GM21717 (cell line): ENCODE measurements at regions not wholly inside any gene's neighbourhood (a gene's known extent, or its start where the extent isn't known, plus 50 kb on each side); places are given as distances from the start of the nearest gene placed in this dataset.
A peak's percentile ranks its signal among the peaks of the same experiment; 100 is the strongest.

ENCODE experiments used
- ATAC-seq: cut with Tn5 transposase; IDR thresholded peaks from one replicate; pipeline ENCODE4 v1.9.1; 2021; ENCODE audit warnings: mild to moderate bottlenecking, moderate library complexity; ENCODE audit not compliant: unreplicated experiment

DNA sequence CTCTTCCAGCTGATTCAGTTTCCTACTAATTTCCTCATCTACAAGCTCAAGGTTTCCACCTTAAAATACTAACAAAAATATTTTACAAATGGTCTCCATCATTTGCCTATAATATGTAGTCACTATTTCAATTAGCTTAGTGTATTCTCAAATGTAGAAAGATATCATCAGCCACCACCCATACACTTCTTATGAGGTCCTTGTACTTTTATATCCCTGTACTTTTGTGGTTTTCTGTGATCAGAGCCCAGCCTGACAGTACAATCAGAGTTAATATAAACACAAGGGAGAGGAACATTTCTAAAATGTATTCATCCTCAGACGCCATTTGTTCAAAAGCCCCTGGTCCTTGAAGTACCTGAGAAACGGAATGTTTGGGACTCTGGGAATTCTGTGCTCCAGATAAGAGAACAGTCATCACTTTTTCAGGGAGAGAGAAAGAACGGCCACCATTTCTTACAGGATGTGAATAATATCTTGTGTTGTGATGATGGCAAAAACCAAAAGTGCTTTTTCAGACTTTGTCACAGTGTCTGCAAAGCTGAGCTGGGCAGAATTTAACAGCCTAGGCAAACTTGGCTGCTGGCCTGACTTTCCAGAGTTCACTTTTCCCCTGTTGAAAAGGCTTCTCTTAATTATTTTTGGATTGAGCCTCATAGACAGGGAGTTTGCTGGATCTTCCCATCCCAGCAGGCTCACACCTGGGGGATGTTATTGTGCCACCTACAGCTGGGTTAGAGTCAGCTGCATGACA, 361.7 kb upstream of the ACVR2A start:
- no peak for ATAC-seq

DNA sequence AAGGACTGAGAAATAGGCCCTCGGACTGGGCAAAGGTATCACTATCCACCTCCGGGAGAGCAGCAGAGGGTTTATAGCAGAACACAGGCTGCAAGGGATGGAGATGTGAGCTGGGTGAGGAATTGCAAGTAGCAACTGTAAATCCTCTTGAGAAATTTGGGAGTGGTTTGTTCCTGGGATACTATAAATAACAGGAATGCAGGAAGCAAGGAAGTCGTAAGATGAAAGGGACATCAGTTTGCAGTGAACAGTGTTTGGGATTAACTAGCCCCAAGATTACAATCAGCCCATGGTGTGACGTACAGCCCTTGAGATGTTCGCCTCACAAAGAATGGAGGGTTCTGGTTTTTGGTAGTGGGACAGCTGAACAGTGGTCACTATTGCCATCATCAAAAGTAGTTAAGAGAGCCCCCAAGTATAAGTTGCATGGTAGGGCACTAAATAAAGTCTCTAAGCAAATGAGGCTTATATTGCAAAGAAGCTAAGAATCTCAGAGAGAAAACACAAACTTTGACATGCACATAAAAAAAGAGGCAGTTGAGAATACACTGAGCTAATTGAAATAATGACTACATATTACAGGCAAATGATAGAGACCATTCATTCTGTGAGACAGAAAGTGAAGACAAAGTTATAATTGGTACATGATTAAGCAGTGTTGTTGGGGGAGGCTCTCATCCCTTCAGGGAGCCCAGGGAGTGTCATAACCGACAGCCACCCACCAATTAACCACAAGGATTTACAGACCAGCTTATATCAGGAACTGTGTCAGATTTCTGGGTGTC, 362.5 kb upstream of the ACVR2A start:
- no peak for ATAC-seq

DNA sequence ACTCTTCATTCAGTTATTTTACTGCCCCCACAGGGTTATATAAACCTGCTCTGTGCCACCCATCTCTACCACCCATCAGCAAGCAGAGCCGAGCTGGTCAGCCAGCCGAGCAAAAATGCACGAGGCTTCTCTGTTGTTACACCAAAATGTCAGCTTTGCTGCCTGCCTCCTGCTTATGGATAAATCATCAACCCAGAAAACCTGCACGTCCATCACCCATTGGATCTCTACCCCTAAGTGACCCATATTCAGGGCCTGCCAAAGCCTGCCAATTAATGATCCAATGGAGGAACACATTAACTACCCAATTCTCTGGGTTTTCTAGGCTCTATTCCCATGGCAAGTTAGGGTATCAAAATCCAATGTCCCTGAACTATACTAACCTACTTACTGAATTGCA, 365.5 kb upstream of the ACVR2A start:
- ATAC-seq, result no peak

DNA sequence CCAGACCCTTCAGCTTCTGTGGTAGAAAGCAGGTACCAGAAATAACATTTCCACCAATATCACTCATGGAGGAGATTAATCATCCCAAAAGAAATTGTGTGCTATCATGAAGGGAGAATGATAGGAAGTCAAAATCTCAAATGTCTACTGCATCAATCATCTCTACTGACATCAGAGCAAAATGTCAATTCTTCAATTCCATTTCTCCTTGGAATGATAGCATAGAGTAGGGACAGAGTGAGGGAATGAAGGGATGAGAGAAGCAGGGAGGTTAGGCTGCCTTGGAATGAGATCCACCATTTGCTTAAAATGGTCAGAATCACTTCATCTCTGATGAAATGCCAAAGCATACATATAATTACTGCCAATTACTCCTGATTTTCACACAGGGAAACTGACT, 371.8 kb upstream of the ACVR2A start:
- ATAC-seq, result no peak

DNA sequence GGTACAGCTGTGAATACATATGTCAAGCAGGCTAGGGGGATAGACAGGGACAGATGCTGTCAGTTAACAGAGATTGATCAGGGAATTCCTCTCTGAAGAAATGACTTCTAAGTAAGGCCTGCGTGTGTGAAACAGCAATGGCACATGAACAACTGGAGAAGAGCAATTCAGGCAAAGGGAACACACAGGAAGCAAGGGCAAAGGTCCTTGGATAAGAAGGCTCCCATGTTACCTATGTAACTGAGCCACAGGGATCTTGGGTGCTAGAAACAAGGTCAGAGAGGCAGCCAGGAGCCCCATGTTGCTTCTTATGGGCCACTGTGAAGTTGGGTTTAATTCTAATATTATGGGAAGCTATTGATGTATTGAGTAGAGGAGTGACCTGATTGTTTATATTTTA, 373.7 kb upstream of the ACVR2A start:
- no peak for ATAC-seq

DNA sequence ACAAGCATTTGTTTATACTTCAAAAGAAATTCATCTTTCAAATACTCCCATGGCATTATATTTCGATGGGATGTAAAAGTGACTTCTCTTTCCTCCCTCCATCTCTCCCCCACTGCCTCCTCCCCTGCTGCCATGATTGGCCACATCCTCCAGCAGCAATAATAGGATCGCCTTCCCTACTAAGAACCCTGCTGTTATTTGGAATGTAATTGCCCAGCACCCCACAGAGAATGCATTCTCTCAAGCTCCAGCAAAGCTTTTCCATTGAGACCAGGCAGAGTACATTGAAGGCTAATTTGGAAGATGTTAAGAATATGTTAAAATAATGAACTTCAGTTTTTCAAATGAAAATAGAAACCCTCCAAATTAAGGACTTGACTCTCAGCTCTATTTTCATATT, 375.4 kb upstream of the ACVR2A start:
- ATAC-seq, result no peak

DNA sequence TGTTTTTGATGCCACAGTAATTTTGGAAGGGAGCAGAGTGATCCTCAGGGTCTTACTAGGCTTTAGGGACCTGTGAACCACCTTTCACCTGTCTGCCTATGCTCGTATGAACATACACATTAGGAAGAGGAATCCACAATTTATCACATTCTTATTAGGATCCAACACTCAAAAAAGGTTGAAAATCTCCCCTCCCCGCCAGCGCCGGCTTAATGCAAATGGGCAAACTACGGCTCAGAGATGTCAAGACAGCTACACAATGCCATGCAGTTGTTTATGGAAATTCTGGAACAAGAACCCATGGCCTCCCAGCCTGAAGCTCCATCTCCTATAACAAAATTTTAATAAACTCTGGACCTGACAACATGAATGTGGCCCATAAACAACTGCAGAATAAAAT, 375.9 kb upstream of the ACVR2A start:
- ATAC-seq, result no peak

DNA sequence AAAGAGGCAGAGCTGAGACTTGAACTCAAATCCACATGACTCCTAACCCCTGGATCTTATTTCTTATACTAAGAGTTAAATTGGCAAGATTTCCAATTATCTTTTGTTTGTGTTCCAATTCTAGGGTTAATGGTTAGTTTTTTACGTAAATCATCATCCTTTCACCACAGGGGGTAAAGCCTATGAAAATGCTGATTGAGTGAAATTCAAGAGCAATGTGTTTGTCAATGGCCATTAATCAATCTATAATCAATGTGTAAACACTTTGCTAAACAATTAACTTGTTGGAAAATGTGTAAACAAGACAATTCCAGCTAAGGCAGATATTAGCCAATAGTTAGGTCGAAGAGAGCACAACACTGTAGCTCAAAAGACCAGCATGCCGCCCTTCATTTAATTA, 376.5 kb upstream of the ACVR2A start:
- no peak for ATAC-seq

DNA sequence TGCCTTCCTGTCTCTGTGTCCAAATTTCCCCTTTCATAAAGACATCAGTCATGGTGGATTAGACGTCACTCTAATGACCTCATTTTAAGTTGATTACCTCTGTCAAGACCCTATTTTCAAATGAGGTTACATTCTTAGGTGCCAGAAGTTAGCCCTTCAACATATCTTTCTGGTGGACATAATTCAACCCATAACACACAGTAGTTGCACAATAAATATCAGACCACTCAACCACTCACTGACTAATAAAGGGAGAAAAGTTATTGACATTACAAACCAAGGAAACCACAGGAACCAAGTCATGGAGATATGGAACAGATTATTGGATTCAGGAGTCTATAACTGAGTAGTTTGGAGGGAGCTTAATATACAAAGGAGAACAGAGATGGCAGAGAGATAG, 377.4 kb upstream of the ACVR2A start:
- no peak for ATAC-seq

DNA sequence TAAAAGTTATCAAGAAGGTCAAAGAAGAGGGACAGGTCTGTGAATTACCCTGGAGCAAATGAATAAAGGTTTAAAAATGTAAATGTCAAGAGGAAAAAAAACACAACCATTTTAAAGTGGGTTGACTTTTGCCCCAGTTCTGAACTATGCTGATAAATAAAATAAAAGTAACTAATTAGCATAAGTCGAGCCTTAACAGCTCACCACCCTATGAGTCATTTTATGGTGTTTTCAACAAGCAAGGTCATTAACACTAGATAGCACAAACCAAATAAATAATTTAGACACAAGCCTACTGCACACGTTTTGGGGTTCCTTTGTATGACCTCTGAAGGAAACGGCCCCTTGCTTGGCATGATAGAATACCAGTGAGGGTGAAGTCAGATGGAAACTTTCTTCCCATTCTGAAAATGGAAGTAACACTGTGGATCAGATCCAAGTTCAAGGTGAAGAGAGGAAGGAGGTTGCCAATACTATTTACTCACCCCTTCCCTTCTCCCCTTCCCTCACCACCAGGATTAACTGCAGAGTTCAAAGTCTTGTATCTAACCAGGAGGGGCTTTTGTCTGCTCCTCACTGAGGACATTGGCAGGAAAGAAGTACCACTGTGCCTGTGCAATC, 380.0 kb upstream of the ACVR2A start:
- no peak for ATAC-seq

DNA sequence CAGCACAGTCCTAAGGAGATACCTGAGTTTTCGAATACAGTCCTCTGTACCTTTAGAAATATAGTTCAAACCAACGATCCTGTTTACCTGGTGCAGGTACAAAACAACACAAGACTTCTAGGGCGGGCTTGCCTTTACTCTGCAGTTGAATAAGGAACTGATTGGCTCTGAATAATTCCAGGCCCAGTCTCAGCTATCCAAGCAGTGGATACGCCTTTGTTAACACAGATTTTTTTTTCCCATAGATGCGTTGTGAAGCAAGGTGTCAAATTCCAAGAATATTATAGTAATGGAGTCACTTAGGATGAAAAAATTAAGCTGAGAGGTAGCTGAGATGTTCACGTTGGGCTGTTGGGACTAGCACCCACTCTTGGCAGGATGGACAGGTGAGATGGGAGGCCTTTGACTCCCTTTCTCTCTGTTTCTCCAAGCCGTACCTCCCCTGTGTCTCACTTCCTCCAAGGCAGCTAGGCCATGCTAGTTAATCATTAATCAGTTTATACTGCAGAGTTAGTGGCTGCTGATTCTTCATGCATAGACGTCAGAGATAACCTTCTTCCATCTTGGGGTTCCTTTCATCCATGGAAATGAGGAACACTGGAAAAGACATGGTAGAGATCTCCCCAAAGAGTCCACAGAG, 380.8 kb upstream of the ACVR2A start:
- peak; percentile 73 for ATAC-seq

DNA sequence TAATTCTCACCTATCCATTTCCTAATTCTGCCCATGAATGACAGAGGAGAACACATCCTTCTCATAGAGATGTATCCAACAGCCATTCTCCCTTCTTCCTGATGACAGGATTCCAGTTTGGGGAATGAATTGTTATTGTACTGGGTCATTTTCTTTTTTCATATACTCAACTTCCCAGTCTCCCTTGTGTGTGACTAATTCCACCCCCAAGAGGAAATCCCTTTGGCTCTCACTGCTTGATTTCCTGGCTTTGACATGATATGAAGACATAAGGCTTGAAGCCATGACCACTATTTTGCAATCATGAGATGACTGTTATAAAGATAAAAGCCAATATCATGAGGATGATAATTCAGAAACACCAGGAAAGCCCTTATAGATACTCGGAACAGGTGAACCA, 384.7 kb upstream of the ACVR2A start:
- ATAC-seq, result no peak

DNA sequence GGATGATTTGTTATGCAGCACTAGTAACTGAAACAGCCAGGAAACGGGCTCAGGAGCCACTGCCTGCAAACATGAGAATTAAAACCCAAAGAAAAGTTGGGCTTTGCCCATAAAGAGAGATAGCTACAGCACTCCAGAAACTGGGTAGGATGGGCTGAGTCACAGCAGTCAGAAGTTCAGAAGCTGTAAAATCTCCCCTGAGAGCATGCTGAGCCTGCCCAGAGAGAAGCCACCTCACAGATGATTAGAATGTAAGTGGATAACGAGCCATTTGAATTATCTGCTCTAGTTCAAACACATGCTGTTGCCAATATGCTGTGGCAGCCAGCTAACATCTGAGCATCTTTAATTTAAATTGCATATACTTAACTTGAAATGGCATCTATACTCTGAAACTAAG, 388.1 kb upstream of the ACVR2A start:
- no peak for ATAC-seq

DNA sequence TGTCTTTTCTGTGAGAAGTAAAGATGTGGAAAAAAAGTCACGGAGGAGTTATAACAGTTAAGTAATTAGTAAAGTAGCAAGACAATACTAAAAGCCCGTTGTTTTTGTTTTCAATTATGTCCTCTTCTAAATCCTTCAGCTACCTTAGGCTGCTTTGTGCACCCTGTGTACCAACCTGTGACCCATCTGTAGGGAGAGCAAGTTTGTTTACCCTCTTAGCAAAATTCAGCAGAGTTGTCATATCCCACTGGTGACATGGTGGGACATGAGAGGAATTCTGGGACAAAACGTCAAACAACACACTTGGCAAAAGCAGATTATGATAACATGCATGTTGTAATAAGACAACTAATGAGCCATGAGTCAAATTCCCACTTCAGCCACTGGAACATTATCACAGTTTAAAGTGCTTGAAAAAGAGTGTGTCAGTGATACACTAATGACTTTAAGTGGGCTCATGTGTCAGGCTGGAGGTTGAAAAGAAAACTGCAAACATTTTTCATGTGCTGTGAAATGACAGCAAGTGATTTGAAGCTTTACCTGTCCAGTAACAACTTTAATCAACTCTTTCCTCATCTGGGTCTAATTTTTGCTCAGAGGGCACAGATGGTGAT, 392.8 kb upstream of the ACVR2A start:
- no peak for ATAC-seq

DNA sequence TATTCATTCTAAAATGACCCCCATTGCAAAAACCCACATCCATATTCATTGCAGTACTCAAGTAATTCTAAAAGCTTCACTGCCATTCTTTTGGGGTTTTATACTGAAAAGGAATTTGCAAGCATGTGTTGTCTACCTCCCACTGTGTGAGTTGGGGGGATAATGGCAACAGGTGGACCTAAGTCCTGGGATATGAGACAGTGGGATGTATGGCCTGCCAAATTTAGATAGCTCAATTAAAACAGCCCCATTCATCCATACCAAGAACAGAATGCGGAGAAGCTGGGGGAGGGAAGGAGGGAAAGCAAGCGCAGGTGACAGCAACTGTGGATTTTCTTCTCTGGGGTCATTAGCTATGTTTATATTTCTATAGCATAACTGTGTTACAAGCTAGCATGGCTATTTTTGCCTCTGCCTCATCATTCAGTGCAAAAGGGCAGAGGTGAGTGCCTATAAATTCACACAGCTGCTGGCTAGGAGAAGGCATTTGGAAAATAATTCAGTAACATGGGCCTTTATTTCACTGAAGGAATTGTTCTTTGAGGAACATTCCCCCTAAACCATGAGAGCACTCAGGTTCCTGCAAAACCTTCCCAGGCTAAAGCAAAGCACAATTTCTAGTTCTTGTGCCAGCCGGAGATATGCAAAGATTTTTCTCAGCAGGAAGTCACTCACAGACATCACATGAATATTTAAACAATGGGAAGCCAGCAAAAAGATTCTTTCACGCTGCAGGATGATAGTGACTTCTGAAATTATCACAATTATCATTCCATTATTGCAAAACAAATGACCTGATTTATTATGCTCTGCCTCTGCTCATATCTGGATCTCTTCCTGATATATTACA, 393.9 kb upstream of the ACVR2A start:
- ATAC-seq, result no peak

DNA sequence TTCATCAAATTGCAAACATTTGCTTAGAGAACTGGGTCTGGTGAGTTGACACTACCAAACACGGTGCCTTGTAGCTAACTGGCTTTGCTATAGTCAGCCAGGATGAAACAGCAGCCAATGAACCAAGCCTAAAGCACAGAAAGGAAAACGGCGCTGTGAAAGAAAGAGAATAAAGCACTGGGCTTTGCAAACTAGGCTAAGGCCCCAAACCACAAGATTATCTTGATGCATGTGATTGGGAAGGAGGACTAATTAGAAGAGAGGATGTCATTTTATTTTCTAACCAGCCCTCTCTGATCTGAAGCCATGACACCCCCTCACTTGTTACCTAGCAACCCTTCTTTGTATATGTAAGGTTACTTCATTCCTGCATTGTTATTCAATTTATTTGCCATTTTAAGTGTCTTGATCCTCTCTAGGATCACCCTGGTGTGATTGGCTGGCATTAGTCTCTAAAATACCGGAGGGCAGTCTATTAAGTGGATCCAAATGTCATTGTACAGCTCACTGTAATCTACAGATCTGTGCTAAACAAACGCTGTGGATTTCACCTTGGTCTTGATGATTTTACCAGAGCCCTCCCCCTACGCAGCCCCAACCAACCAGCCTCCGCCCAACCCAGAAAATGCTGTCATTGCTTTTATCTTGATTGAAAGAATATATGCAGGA, 395.4 kb upstream of the ACVR2A start:
- ATAC-seq, result no peak

DNA sequence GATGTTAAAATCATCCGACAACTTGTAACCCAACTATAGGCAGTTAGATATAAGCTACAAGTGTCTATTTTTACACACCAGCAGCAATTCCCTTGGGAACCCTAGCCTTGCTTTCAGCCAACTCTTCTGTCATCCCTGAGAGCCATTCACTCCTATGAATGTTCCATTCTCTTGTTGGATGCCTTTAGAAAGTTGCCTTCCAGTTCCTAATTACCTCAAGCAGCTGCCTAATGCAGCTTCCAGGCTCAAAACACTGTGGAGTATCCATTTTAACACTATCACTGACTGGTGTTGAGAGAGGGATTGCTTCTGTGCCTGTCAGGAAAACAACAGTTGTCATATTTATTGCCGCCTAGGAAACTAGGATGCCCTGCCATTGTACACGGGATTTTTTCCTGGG, 402.0 kb upstream of the ACVR2A start:
- ATAC-seq, result no peak

DNA sequence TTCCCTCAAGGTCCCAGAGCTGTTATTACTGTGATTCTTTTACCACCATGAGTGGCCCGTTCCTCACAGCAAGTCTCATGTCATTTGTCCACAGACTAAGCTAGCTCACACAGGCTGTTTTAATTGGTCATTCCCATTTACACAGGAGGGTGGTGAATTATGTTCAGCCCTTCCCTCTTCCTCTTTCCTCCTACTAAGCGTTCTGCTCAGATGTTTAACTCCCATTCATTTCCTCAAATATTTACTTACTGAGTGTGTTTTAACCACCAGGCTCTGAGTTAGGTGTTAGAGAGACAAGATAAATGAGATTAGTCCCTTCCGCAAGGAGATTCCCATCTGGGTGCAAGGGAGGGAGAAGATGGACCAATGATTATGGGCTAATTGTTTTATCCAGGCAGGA, 403.6 kb upstream of the ACVR2A start:
- no peak for ATAC-seq

DNA sequence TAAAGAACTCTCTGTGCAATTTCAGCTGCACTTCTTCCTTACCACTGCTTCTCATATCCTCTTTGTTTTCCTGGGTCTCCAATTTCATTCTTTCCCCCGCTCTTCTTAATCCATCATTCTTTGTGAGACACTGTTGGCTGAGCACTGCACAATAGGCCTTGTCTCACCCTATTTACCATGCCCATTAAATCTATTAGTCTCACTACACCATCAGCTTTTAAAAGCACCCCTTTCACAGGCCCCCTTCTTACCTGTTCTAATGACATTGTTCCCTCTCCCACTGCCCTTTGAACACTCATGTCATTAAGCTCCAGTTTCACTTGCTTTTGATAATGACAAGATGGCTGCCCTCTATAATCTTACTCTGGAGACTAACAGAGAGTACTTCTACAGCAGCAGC, 404.1 kb upstream of the ACVR2A start:
- ATAC-seq, result no peak

DNA sequence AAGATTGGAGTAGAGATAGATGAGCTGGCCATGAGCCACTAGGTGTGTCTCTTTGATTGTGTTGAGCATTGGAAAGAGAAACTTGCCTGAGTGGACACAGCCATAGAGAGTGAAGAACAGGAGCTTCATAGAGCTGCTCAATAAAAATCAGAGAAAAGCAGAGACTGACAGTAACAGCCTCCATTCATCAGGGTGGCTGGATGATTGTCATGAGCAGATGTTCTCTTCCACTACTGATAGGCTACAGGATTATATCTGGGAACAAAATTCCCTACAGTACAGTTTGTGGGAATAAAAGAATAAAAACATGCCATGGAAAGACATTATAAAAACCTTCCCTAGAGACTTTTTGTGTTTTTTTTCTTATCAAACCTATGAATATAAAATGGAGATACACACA, 404.8 kb upstream of the ACVR2A start:
- ATAC-seq, result no peak
